Endometrial microvascular endothelial cells (primary cell): ENCODE measurements at regions not wholly inside any gene's neighbourhood (a gene's known extent, or its start where the extent isn't known, plus 50 kb on each side); places are given as distances from the start of the nearest gene placed in this dataset.
"Not testable (repeated sequence)": the region's sequence is repeated elsewhere in the genome, so short reads cannot be mapped to it uniquely, and the experiment has no call there.

Experiments used
- in situ Hi-C: cut with HindIII; loops from 2 replicates; pipeline ENCODE4 v1.10.0; 2017; ENCODE audit warnings: low sequenced_read_pairs, low pct_unique_long_range_greater_than_20kb; ENCODE audit errors: inconsistent ontology term

- in situ Hi-C loops = no loop called here
Measured at GRCh38 chr5:92836855-92837755, 743.9 kb downstream of the NR2F1-AS1 start.

DNA sequence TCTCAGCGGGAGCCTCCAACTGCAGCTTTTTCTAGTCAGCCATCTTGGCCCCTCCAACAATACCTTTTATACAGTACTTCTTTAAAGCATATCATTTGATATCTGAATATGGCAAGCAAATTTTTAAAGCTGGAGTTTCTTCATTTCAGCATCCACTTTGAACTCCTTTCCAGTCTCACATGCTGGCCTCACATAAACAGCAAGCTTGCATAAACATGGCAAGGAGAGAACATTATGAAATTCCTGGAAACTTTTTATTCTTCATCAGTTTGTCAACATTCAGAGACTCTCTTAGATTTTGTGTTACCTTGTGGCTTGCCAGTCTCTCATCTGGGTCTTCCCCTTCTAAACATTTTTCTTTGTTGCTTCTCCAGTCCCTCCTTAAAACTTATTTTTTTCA is 745.3 kb downstream of the NR2F1-AS1 start:
- in situ Hi-C loops = no loop called here

- in situ Hi-C loops = not testable (repeated sequence)
Measured at GRCh38 chr5:92823551-92823950, 757.5 kb downstream of the NR2F1-AS1 start.

DNA sequence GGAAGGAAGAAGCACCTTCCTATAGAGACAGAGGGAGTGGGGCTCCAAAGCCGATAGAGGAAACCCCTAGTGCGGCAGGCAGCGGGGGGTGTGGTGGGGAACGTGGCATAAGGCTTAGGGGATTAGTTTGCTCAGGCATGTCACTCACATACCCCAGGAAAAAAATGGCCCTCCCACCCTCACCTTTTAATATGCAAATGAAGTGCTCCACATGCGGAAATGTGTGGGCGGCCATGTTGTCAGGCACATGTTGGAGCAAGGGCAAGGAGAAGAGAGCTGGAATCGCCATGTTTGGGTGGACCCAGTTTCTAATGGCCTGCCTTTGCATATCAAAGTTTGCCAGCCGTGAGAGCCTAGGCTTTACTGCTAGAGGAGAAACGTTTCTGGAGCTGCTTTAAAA is 758.8 kb downstream of the NR2F1-AS1 start:
- in situ Hi-C loops = no loop called here

DNA sequence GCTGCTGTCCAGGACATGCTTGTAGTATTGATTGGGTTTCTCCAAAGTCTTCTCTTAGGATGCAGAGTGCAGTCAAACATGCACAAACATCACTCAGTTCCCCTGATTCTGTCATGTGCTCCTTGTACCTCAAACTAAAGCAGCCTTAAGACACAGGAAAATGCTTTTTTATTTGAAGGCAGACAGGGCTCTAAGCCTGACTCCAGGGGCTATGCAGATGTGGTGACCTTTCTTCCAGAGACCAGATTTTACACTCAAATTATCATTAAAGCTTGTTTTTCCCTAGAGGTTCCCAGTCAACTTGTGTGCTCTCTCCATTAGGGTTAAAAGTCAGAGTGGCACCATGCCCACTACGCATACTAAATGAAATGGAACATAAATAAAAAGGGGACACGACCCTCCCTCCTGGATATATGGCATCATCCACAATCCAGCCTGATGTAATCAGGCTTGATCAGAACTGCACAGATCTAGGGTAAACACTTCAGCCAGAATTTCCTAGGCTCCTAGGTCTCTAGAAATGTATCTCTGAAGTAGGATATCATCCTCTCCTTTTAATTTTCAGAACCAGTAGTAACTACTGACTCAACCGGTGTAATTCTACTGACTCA is 771.1 kb downstream of the NR2F1-AS1 start:
- in situ Hi-C loops = no loop called here

- in situ Hi-C loops = no loop called here
Measured at GRCh38 chr5:92808474-92808873, 772.5 kb downstream of the NR2F1-AS1 start.

- in situ Hi-C loops = no loop called here
Measured at GRCh38 chr5:92807085-92807484, 773.9 kb downstream of the NR2F1-AS1 start.

DNA sequence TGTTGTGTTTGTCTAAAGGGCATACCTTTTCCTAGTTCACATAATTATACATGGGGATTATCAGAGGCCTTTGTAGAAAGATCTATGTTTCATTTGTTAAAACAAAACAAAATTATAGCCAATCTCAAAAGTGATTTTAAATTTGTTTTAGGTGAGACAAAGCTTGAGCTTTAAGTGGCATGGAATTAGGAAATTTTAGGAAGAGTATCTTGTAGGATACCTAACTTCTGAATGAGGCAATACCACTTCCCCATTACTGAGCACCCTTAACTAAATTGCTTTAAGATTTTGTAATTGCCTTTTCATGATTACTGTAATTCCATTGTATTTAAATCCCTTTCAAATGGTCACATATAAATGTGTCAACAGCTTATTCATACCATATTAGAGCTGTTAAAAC is 775.6 kb downstream of the NR2F1-AS1 start:
- in situ Hi-C loops = no loop called here

DNA sequence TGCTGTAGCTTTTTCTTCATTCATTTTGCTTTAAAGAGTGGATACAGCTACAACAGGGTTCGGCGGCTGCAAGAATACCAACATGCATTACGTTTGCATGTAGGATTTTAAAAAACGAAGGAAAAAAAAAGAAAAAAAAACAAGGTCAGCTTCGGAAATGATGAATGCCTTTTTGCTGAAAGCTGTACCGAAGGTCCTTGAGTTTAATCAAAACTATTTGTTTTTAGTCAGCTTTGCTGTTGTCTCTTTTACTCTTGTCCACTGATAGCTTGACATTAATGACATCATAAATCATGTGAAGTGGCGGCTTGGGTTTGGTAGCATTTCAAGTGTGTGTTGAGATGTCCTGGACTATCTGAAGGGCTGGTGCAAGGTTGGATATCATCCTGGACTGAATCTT is 779.1 kb downstream of the NR2F1-AS1 start:
- in situ Hi-C loops = no loop called here

DNA sequence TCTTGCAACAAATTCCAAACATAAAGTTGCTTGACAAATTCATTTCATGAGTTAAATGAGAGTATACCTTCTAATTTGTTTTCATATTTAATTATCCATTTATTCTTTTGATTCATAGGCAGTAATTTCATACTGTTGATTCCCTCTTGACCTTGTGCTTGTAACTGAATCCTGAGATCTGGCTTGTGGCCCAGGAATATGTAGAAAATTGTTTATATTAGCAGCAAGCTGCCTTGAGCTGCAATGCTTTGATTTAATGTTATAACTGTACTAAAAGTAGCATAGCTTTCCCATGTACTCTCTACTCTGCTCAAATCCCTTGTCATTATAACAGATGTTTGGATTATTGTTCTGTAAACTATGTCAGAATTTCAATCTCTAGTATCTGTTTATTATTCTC is 780.7 kb downstream of the NR2F1-AS1 start:
- in situ Hi-C loops = no loop called here

DNA sequence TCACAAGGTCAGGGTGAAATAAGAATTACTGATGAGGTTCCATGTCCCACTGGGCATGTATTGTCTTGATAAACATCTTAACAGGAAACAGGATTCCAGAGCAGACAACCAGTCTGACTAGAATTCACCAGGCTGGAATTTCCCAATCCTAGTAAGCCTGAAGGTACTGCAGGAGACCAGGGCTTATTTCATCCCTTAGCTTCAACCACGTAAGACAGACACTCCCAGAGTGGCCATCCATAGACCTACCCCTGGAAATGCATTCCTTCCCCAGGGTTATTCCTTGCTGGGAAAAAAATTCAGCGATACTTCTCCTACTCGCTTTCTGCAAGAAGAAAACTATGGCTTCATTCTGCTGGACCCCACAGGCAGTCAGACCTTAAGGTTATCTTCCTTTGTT is 785.4 kb downstream of the NR2F1-AS1 start:
- in situ Hi-C loops = no loop called here

DNA sequence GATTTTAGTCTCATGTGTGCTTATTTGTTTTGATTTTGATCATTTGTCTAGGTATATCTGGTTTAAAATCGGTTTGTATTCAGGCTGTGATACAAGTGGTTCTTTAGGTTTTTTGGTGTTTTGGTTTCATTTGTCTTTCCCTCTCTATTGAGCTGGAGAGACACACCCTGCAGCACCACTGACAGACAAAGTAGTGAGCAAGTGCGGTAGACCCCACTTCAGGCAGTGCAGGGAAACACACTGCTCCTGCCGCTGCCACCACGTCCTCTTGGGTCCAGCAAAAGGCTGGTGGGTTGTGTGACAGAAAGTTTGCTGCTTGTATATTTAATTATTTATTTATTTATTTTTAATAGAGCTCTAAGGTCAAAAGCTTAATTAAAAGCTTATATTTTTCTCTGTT is 801.0 kb downstream of the NR2F1-AS1 start:
- in situ Hi-C loops = no loop called here

DNA sequence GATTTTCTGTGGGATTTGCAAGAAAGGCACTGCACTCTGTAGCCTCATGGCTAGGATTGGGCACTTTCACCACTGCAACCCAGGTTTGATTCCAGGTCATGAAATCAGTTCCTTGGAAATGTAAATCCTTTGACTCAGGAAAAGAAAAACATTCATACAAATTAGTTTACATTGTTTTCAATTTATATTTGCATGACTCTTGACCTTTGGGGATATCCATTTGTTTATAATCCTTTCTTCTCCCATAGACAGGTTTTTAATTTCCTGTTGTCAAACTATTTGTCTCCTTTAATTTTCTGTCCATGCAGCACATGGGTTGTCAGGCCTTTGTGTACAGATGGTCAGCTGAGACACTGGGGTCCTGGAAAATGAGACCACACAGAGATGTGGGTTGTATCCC is 801.5 kb downstream of the NR2F1-AS1 start:
- in situ Hi-C loops = no loop called here

DNA sequence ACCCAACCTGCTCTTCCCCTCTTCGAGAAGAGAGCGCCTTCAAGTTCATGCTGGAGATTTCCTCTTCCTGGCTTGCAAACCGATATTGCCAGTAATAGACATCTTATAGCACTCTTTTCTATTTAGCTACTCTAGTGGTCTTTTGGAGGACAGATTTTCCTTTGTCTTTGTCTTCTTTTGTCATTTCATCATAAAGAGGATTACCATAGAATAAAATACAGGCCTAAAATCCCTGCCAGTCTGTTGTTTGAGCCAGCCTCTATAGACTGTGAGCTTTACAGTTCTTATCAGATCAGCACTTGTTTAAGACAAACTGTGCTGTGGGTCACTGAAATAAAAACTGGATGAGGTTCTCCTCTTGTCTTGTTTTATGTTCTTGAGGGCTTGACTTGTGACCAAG is 802.8 kb downstream of the NR2F1-AS1 start:
- in situ Hi-C loops = no loop called here

DNA sequence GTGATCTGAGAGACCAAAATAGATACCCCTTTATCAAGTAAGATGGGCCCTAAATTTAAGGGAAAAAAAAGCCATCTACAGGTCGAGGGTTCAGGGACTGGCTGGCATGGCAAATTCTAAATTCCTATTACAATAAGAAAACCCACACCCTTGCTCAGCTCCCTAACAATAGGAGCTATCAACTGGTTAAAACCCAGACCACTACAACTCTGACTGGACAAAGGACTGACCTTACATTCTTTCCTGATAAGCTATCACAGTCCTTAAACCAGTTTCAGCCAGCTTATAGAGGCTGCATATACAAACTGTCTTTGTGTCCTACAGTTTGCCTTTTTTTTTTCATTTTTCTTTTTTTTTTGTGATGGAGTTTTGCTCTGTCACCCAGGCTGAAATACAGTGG is 803.6 kb downstream of the NR2F1-AS1 start:
- in situ Hi-C loops = no loop called here

DNA sequence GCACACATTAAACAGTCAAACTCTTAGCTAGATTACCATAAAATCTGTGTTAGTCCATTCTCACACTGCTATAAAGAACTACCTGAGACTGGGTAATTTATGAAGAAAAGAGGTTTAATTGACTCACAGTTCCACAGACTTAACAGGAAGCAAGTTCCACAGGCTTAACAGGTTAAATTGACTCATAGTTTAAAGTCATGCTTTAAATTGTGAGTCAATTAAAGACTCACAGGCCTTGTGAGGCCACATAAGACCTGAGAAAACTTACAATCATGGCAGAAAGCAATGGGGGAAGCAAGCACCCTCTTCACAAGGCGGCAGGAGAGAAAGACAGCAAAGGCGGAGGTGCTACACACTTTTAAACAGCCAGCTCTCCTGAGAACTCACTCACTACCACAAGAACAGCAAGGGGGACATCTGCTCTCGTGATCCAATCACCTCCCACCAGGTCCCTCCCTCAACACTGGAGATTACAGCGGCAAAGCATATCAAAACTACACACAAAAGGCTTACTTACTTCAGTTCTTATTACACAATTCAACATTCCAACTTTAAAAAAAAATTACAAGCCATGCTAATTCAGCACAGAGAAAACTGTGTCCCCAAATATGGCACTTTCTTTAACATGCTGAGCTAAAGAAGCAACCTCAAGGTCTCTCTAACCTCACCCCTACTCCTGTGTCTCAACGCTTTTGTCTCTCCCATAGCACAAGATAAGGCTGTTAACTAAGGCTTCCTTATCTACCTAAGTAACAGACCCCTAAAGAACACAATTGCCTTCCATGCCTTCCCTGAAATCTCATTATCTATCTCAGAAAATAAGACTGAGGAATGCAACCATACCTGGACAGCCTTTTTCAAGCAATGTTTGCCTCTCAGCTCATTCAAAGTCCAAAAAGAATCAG is 805.1 kb downstream of the NR2F1-AS1 start:
- in situ Hi-C loops = no loop called here

DNA sequence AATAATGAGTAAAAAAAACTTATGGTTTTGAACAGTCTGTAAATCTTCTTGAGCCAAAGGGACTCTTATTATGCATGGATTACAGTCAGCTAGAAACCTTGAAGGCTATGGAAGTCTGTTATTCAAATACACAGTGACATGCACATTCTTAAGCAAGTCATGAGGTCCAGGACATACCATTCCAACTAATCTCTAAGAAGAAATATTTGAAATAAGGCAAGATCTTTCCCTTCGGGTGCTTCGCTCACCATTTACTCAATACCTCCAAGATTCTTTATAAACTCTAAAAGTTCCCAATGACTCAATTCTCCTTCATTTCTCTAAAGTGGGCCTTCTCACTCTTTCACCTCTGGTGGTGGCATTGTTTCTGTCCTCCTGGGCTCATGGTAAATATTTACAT is 811.0 kb downstream of the NR2F1-AS1 start:
- in situ Hi-C loops = no loop called here

DNA sequence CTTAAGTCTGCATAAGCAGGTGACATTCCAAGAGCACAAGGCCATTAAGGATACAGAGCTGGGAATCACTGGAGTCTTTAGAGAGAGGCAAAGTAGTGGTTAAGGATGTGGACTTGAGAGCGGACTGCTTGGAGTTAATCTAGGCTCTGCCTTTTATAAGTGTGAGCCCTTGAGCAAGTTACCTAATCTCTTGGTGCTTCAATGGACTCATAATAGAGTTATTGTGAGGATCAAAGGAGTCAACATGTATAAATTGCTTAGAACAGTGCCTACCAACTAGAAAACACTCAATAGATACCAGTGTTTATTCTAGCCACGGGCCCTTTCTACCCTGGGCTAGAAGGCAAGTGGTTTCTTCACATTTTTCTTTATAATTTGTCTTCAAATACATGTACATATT is 819.4 kb downstream of the NR2F1-AS1 start:
- in situ Hi-C loops = no loop called here

GRCh38 chr5:92760550-92760949 is 820.5 kb downstream of the NR2F1-AS1 start:
- in situ Hi-C loops = no loop called here

- in situ Hi-C loops = no loop called here
Measured at GRCh38 chr5:92758552-92758951, 822.5 kb downstream of the NR2F1-AS1 start.
